ENCODE measurements at regions not wholly inside any gene's neighbourhood (a gene's known extent, or its start where the extent isn't known, plus 50 kb on each side); places are given as distances from the start of the nearest gene placed in this dataset.

GRCh38 chr2:17401096-17401495 is 117.1 kb downstream of the RAD51AP2 start:
- no peak for TF ChIP-seq CTCF (IDR thresholded peaks at IDR 0.05; ENCODE audit: insufficient read depth, low read depth, low read length)
- DNase-seq (ENCODE audit: low read depth) = peak; percentile 2
- H3K4me3 ChIP-seq (ENCODE audit: low read depth, low read length) = no peak overlapping the region

GRCh38 chr2:17398770-17399169 is 119.5 kb downstream of the RAD51AP2 start:
- DNase-seq (ENCODE audit: low read depth) = no peak
- no peak for TF ChIP-seq CTCF (IDR thresholded peaks at IDR 0.05; ENCODE audit: insufficient read depth, low read depth, low read length)
- H3K4me3 ChIP-seq (ENCODE audit: low read depth, low read length) = no peak overlapping the region

- H3K4me3 ChIP-seq (ENCODE audit: low read depth, low read length) = no peak overlapping the region
- no peak for TF ChIP-seq CTCF (IDR thresholded peaks at IDR 0.05; ENCODE audit: insufficient read depth, low read depth, low read length)
- no peak for DNase-seq (ENCODE audit: low read depth)
These were observed 129.4 kb downstream of the RAD51AP2 start for GRCh38 chr2:17388798-17389197.

- no peak for TF ChIP-seq CTCF (IDR thresholded peaks at IDR 0.05; ENCODE audit: insufficient read depth, low read depth, low read length)
- no peak overlapping the region for H3K4me3 ChIP-seq (ENCODE audit: low read depth, low read length)
- DNase-seq (ENCODE audit: low read depth) = no peak
These were observed 130.6 kb downstream of the RAD51AP2 start for GRCh38 chr2:17387591-17387990.

- no peak for TF ChIP-seq CTCF (IDR thresholded peaks at IDR 0.05; ENCODE audit: insufficient read depth, low read depth, low read length)
- H3K4me3 ChIP-seq (ENCODE audit: low read depth, low read length) = no peak overlapping the region
- no peak for DNase-seq (ENCODE audit: low read depth)
These were observed 131.5 kb downstream of the RAD51AP2 start for GRCh38 chr2:17386771-17387170.

- DNase-seq (ENCODE audit: low read depth) = no peak
- TF ChIP-seq CTCF (IDR thresholded peaks at IDR 0.05; ENCODE audit: insufficient read depth, low read depth, low read length) = no peak
- no peak overlapping the region for H3K4me3 ChIP-seq (ENCODE audit: low read depth, low read length)
These were observed 138.2 kb downstream of the RAD51AP2 start for GRCh38 chr2:17380003-17380402.

GRCh38 chr2:17375262-17375661 is 143.0 kb downstream of the RAD51AP2 start:
- no peak for DNase-seq (ENCODE audit: low read depth)
- H3K4me3 ChIP-seq (ENCODE audit: low read depth, low read length) = no peak overlapping the region
- TF ChIP-seq CTCF (IDR thresholded peaks at IDR 0.05; ENCODE audit: insufficient read depth, low read depth, low read length) = no peak

All from fibroblast of villous mesenchyme (primary cell).